ENCODE measurements at regions not wholly inside any gene's neighbourhood (a gene's known extent, or its start where the extent isn't known, plus 50 kb on each side); places are given as distances from the start of the nearest gene placed in this dataset.

- TF ChIP-seq CTCF (IDR thresholded peaks at IDR 0.05 in 8 of 11, conservative IDR thresholded peaks at IDR 0.05 in 3 of 11) (no peak), POLR2A (IDR thresholded peaks at IDR 0.05) (no peak), POLR2AphosphoS5 (IDR thresholded peaks at IDR 0.05) (no peak)
These were observed 154.4 kb downstream of the SETD4 start for GRCh38 chr21:35905963-35906345.

Data from spleen (tissue), 7 donors.